ENCODE measurements at regions not wholly inside any gene's neighbourhood (a gene's known extent, or its start where the extent isn't known, plus 50 kb on each side); places are given as distances from the start of the nearest gene placed in this dataset.
A peak's percentile ranks its signal among the peaks of the same experiment; 100 is the strongest.

DNA sequence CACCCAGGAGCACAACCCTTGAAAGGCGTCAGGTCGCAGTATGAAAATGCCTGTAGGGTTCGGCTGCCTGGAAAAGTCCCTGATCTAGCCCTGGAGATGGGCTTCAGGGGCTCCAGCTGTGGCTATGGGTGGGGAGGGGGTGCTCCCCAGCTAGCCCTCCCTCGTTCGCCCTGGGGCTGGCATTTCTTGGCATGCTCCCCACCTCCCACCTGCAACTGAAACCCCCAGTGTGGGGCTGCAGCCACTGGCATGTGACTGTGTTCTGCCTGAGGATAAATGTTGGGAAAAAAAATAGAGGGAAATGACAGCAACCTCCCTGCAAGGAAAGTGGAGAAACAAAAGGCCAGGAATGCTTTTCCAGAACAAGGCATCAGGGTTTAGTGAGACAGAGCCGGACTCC, 109.2 kb downstream of the COPS8 start:
- DNase-seq (ENCODE audit: low read depth): no peak
- H3K4me3 ChIP-seq (ENCODE audit: low read length): no peak overlapping the region
- TF ChIP-seq, protein P1, sequence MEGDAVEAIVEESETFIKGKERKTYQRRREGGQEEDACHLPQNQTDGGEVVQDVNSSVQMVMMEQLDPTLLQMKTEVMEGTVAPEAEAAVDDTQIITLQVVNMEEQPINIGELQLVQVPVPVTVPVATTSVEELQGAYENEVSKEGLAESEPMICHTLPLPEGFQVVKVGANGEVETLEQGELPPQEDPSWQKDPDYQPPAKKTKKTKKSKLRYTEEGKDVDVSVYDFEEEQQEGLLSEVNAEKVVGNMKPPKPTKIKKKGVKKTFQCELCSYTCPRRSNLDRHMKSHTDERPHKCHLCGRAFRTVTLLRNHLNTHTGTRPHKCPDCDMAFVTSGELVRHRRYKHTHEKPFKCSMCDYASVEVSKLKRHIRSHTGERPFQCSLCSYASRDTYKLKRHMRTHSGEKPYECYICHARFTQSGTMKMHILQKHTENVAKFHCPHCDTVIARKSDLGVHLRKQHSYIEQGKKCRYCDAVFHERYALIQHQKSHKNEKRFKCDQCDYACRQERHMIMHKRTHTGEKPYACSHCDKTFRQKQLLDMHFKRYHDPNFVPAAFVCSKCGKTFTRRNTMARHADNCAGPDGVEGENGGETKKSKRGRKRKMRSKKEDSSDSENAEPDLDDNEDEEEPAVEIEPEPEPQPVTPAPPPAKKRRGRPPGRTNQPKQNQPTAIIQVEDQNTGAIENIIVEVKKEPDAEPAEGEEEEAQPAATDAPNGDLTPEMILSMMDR (IDR thresholded peaks at IDR 0.05; ENCODE audit: insufficient read depth, low read depth, low read length, missing control alignments): no peak

DNA sequence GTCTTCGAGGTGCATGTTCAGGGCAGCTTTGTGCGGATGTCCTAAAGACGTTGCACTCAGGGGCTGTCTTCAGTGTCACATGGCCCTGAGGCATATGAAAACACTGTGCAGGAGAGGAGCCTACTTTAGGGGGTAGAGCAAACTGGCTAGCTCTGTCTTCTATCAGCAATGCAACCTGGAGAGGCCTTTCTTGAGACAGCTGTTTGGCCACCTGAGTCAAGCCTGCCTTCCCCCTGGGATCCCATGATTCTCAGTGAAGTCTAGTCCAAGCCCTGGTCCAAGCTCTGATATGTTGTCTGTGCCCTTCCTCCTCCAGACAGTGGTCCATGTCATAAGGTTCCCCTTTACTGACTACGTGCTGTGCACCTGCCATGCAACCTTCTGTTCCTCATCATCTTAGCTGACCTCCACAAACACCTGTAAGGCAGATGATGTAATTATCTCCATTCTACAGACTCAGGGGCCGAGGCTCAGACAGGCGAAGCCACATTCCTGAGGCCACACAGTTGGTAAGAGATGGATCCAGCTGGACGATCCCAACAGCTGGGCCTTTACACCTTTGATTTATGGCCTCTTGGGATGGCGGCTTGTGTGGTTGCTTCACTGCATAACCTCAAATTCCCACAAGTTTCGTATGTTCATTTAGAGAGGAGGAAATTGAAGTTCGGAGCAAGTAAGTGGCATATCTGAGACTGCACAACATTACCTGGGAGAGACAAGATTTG, 109.9 kb downstream of the COPS8 start:
- TF ChIP-seq, protein P1 (IDR thresholded peaks at IDR 0.05; ENCODE audit: insufficient read depth, low read depth, low read length, missing control alignments): no peak
- H3K4me3 ChIP-seq (ENCODE audit: low read length): no peak overlapping the region
- DNase-seq (ENCODE audit: low read depth): no peak

DNA sequence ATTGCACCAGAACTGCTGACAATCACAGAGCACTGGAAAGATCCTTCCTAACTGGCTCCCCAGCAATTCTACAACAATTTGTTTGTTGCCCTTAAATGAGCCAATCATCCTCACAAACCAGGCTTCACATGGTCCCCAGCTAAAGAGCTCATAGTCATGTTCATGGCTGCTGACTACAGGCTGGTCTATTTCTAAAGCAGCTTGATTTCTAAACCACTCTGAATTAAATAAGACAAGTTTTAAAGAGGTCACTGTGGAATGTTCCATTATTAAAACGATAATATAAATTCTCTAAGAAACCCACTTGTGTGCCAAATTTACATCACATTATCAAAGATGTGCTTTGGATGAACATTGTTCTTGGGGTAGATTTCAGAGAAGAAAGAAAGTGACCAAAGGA, 110.7 kb downstream of the COPS8 start:
- H3K4me3 ChIP-seq (ENCODE audit: low read length): no peak overlapping the region
- TF ChIP-seq, protein P1 (IDR thresholded peaks at IDR 0.05; ENCODE audit: insufficient read depth, low read depth, low read length, missing control alignments): no peak
- DNase-seq (ENCODE audit: low read depth): no peak

DNA sequence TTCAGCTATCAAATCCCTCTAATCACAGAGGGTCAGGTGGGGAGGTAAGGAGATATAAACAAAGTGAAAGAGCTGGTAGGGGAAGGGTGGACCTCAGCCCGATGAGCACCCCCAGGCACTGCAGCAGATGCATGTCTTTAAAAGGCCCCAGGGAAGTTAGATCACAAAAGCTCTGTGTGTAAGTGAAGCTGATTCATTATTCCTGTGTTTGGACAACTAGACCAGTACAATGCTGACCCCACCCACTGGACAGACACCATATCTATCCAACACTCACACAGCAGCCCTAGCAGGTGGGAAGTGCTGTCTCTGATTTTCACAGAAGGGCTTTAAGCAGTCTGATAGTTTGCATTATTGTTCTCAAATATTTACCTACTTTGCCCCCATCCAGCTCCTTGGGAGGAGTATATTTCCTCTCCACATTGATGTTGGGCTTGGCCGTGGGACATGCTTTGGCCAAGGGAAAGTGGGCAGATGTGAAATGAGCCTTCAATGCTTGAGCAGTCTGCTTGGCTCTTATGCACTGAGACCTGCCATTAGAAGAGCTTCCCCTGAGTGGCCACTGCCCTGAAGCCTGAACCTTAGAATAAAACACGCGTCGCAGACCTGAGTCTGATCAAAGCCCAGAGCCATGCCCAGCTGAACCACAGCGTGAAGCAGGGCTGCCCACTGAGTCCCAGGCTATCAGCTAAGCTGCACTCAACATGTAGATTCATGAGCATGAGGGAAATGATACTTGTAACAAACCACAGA, 111.4 kb downstream of the COPS8 start:
- TF ChIP-seq, protein P1 (IDR thresholded peaks at IDR 0.05; ENCODE audit: insufficient read depth, low read depth, low read length, missing control alignments): no peak

DNA sequence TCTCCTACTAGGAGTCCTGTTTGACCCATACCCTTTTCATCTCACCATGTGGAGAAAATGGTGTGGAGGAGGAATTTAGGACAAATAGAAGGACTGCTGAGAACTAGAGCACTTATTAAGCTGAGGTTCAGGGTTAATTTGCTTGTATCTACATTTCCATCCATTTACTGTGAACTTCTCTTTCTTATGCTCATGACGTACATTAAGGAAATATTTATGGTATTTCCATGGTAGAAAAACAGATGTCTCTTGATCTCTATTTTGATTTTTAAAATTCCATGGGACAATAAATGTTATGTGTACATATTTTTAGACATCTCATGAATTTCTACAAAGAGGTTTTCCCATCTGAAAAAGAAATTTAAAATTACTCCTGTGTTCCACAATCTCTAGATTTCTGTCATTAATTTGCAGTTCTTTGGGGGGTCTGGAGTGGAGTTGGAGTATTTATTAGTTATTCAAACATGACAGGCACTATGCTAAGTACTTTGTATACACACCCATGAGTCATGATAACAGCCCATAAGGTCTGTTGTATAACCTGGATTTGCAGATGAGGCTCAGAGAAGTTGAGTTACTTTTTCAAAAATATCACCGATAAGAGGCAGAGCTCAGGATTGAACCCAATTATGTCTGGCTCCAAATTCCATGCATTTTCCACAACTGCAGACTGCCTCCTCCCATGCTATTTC, 112.6 kb downstream of the COPS8 start:
- no peak overlapping the region for H3K4me3 ChIP-seq (ENCODE audit: low read length)
- TF ChIP-seq, protein P1 (IDR thresholded peaks at IDR 0.05; ENCODE audit: insufficient read depth, low read depth, low read length, missing control alignments): no peak
- DNase-seq (ENCODE audit: low read depth): peak; percentile 28

More for the DNA sequence above, 111.4 kb downstream of the COPS8 start:
- peak; percentile 64 for DNase-seq (ENCODE audit: low read depth)
- H3K4me3 ChIP-seq (ENCODE audit: low read length): no peak overlapping the region

DNA sequence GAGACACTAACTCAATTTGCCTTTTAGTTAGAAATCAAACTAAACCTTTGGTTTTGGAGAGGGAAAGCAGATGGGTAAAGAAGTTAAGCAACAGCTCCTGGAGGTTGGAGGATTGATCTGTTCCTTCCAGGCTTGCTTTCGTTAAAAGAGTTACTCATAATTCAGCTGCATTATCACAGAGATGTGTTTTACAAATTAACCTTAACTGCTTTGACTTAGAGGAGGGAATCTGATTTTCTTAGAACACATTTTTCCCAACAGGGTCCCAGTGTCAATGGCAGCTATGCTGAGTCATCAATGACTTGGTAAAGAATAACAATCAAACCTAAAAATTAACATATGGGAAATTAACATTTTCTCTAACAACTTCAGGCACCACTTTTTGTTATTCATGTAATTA, 113.4 kb downstream of the COPS8 start:
- no peak overlapping the region for H3K4me3 ChIP-seq (ENCODE audit: low read length)
- TF ChIP-seq, protein P1 (IDR thresholded peaks at IDR 0.05; ENCODE audit: insufficient read depth, low read depth, low read length, missing control alignments): no peak
- no peak for DNase-seq (ENCODE audit: low read depth)

Measured in epithelial cell of esophagus (primary cell).